WTC11 (cell line): ENCODE measurements at regions not wholly inside any gene's neighbourhood (a gene's known extent, or its start where the extent isn't known, plus 50 kb on each side); places are given as distances from the start of the nearest gene placed in this dataset.
"Not testable (repeated sequence)": the region's sequence is repeated elsewhere in the genome, so short reads cannot be mapped to it uniquely, and the experiment has no call there.

Source experiments
- NR2C2 ChIP-seq: sonication (generic); formaldehyde crosslinking; IDR thresholded peaks from 2 replicates; pipeline ENCODE4 v1.8.0; 2022; ENCODE audit warnings: mild to moderate bottlenecking, missing genetic modification reagents
- TEAD4 ChIP-seq: sonication (generic); formaldehyde crosslinking; IDR thresholded peaks from 2 replicates; pipeline ENCODE4 v1.8.0; 2022; ENCODE audit warnings: mild to moderate bottlenecking, missing genetic modification reagents
- TF ChIP-seq, protein P1 (sequence below): fragments of 200-600 bp; IDR thresholded peaks from 2 replicates; pipeline ENCODE4 v1.8.0; 2022; ENCODE audit warnings: antibody characterized with exemption
- TF ChIP-seq, protein P2 (sequence below): fragments of 250-450 bp; sonication (Bioruptor Pico); IDR thresholded peaks from 2 replicates; pipeline ENCODE4 v1.9.0; 2021; ENCODE audit warnings: mild to moderate bottlenecking

DNA sequence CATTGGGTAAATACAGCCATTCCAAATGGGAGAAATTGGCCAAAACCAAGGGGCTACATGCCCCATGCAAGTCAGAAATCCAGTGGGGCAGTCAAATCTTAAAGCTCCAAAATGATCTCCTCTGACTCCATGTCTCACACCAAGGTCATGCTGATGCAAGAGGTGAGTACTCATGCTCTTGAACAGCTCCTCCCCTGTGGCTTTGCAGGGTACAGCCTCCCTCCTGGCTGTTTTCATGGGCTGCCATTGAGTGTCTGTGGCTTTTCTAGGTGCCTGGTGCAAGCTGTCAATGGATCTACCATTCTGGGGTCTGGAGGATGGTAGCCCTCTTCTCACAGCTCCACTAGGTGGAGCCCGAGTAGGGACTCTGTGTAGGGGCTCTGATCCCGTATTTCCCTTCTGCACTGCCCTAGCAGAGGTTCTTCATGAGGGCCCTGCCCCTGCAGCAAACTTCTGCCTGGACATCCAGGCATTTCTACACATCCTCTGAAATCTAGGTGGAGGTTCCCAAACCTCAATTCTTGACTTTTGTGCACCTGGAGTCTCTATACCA is 135.7 kb upstream of the TSHZ3 start:
- TF ChIP-seq, protein P1, sequence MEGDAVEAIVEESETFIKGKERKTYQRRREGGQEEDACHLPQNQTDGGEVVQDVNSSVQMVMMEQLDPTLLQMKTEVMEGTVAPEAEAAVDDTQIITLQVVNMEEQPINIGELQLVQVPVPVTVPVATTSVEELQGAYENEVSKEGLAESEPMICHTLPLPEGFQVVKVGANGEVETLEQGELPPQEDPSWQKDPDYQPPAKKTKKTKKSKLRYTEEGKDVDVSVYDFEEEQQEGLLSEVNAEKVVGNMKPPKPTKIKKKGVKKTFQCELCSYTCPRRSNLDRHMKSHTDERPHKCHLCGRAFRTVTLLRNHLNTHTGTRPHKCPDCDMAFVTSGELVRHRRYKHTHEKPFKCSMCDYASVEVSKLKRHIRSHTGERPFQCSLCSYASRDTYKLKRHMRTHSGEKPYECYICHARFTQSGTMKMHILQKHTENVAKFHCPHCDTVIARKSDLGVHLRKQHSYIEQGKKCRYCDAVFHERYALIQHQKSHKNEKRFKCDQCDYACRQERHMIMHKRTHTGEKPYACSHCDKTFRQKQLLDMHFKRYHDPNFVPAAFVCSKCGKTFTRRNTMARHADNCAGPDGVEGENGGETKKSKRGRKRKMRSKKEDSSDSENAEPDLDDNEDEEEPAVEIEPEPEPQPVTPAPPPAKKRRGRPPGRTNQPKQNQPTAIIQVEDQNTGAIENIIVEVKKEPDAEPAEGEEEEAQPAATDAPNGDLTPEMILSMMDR: not testable (repeated sequence)
- TF ChIP-seq, protein P2, sequence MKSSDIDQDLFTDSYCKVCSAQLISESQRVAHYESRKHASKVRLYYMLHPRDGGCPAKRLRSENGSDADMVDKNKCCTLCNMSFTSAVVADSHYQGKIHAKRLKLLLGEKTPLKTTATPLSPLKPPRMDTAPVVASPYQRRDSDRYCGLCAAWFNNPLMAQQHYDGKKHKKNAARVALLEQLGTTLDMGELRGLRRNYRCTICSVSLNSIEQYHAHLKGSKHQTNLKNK: not testable (repeated sequence)
- not testable (repeated sequence) for TF ChIP-seq NR2C2, TEAD4 (CRISPR knock-in tag)
